PC-9 (cell line): ENCODE measurements at regions not wholly inside any gene's neighbourhood (a gene's known extent, or its start where the extent isn't known, plus 50 kb on each side); places are given as distances from the start of the nearest gene placed in this dataset.

Experiments
- BruUV-seq: library from RNA; stranded (reverse); fragments of 400-500 nt; replicated peaks from 2 replicates; lab custom pipeline; 2021; lab: Mats Ljungman, UMichigan
- CTCF ChIA-PET: fragments of 300-600 bp; sonication (Branson Sonifier 250); formaldehyde crosslinking; loops from one replicate; lab custom pipeline; 2022; ENCODE audit warnings: antibody characterized with exemption; lab: Charles Lee
- POLR2A ChIA-PET: fragments of 300-600 bp; sonication (Branson Sonifier 250); formaldehyde crosslinking; loops from one replicate; lab custom pipeline; 2022; ENCODE audit warnings: antibody characterized with exemption; ENCODE audit not compliant: unreplicated experiment; lab: Charles Lee
- DNase-seq, 2 experiments: peaks; one replicate each; pipeline versions ENCODE4 v3.0.0 to v3.0.0-alpha.2; 2015 to 2022; ENCODE audit warnings: mixed read lengths in 1 of 2
- H2AFZ ChIP-seq: fragments of 200-600 bp; sonication (generic); 2 replicates; pipeline ENCODE4 v1.8.1; 2017; ENCODE audit warnings: antibody characterized with exemption
- H3F3A ChIP-seq: fragments of 200-600 bp; sonication (generic); 2 replicates; pipeline ENCODE4 v1.8.1; 2017; ENCODE audit warnings: antibody characterized with exemption, mild to moderate bottlenecking, low read depth; ENCODE audit not compliant: insufficient read depth
- H3K27ac ChIP-seq: fragments of 200-600 bp; sonication (generic); 2 replicates; pipeline ENCODE4 v1.6.1; 2016; ENCODE audit warnings: mixed run types
- H3K27me3 ChIP-seq: fragments of 200-600 bp; sonication (generic); 2 replicates; pipeline ENCODE4 v1.6.1; 2016; ENCODE audit warnings: low read depth, mixed run types; ENCODE audit not compliant: insufficient read depth
- H3K36me3 ChIP-seq: fragments of 200-600 bp; sonication (generic); 2 replicates; pipeline ENCODE4 v1.6.1; 2016; ENCODE audit warnings: low read depth, mixed run types
- H3K4me1 ChIP-seq: fragments of 200-600 bp; sonication (generic); replicated peaks from 2 replicates; pipeline ENCODE4 v1.6.1; 2016; ENCODE audit warnings: mixed run types; ENCODE audit not compliant: insufficient read depth
- H3K4me2 ChIP-seq: fragments of 200-600 bp; sonication (generic); 2 replicates; pipeline ENCODE4 v1.6.1; 2017; ENCODE audit warnings: mixed run types
- H3K4me3 ChIP-seq: fragments of 200-600 bp; sonication (generic); 2 replicates; pipeline ENCODE4 v1.6.1; 2016; ENCODE audit warnings: mixed run types
- H3K79me2 ChIP-seq: fragments of 200-600 bp; sonication (generic); 2 replicates; pipeline ENCODE4 v1.6.1; 2017; ENCODE audit warnings: low read depth, mixed run types
- H3K9me2 ChIP-seq: fragments of 200-600 bp; sonication (generic); 2 replicates; pipeline ENCODE4 v1.8.1; 2017; ENCODE audit warnings: mild to moderate bottlenecking; ENCODE audit not compliant: insufficient read depth
- H3K9me3 ChIP-seq: fragments of 200-600 bp; sonication (generic); 2 replicates; pipeline ENCODE4 v1.8.1; 2016; ENCODE audit warnings: low read depth; ENCODE audit not compliant: insufficient read depth
- H4K20me1 ChIP-seq: fragments of 200-600 bp; sonication (generic); 2 replicates; pipeline ENCODE4 v1.8.1; 2017; ENCODE audit not compliant: insufficient read depth
- CTCF ChIP-seq: fragments of 200-600 bp; sonication (generic); conservative IDR thresholded peaks from 2 replicates; pipeline ENCODE4 v1.6.1; 2017; ENCODE audit warnings: mixed run types, antibody characterized with exemption, mild to moderate bottlenecking, moderate library complexity
- EZH2 ChIP-seq: fragments of 200-600 bp; sonication (generic); IDR thresholded peaks from 2 replicates; pipeline ENCODE4 v1.8.0; 2017; ENCODE audit warnings: antibody characterized with exemption, low read depth
- intact Hi-C: fragments of 100-400 bp; cut with micrococcal nuclease; formaldehyde crosslinking; loops from one replicate; pipeline ENCODE4 v1.10.0; 2022; ENCODE audit not compliant: unreplicated experiment

- intact Hi-C loops = no loop called here
- Histone ChIP-seq H3K27ac (no peak overlapping the region), H3K79me2 (no peaks in the 10 kb centered on the region), H2AFZ (no peak overlapping the region), H3K4me1 (no peaks in the 10 kb centered on the region), H3K27me3 (peaks cover 91% of the 10 kb centered on the region), H3K9me3 (no peaks in the 10 kb centered on the region), H3K4me3 (no peak overlapping the region), H3F3A (no peaks in the 10 kb centered on the region), H3K4me2 (no peak overlapping the region), H3K9me2 (no peaks in the 10 kb centered on the region), H3K36me3 (no peaks in the 10 kb centered on the region), H4K20me1 (no peaks in the 10 kb centered on the region)
- DNase-seq = no peak
- no TSS peak for BruUV-seq
- no peak for TF ChIP-seq EZH2
- no peak for TF ChIP-seq CTCF
- ChIA-PET POLR2A (no interaction called here), CTCF (no interaction called here)
Observed at GRCh38 chr7:156143158-156143557, 330.9 kb upstream of the SHH start.

- Histone ChIP-seq H3K27ac (no peak overlapping the region), H3K27me3 (peaks cover 92% of the 10 kb centered on the region), H4K20me1 (no peaks in the 10 kb centered on the region), H3K9me3 (no peaks in the 10 kb centered on the region), H3K9me2 (no peaks in the 10 kb centered on the region), H3K4me2 (no peak overlapping the region), H3K79me2 (no peaks in the 10 kb centered on the region), H3K4me3 (no peak overlapping the region), H3K36me3 (no peaks in the 10 kb centered on the region), H2AFZ (no peak overlapping the region), H3F3A (no peaks in the 10 kb centered on the region), H3K4me1 (no peaks in the 10 kb centered on the region)
- POLR2A ChIA-PET = no interaction called here
- TF ChIP-seq CTCF (no peak), EZH2 (no peak)
- DNase-seq = no peak
- BruUV-seq = no TSS peak
- CTCF ChIA-PET = no interaction called here
- intact Hi-C loops = no loop called here
Observed at GRCh38 chr7:156141941-156142340, 329.7 kb upstream of the SHH start.

GRCh38 chr7:156140896-156141295 is 328.6 kb upstream of the SHH start:
- Histone ChIP-seq H3K4me2 (no peak overlapping the region), H3K27me3 (peaks cover 83% of the 10 kb centered on the region), H3K9me3 (no peaks in the 10 kb centered on the region), H3F3A (no peaks in the 10 kb centered on the region), H3K4me3 (no peak overlapping the region), H3K36me3 (no peaks in the 10 kb centered on the region), H3K79me2 (no peaks in the 10 kb centered on the region), H3K4me1 (no peaks in the 10 kb centered on the region), H3K27ac (no peak overlapping the region), H2AFZ (no peak overlapping the region), H3K9me2 (no peaks in the 10 kb centered on the region), H4K20me1 (no peaks in the 10 kb centered on the region)
- CTCF ChIA-PET = no interaction called here
- TF ChIP-seq EZH2 (no peak), CTCF (no peak)
- POLR2A ChIA-PET = no interaction called here
- no TSS peak for BruUV-seq
- intact Hi-C loops = no loop called here
- DNase-seq = no peak
